ENCODE measurements at regions not wholly inside any gene's neighbourhood (a gene's known extent, or its start where the extent isn't known, plus 50 kb on each side); places are given as distances from the start of the nearest gene placed in this dataset.
"Not testable (repeated sequence)": the region's sequence is repeated elsewhere in the genome, so short reads cannot be mapped to it uniquely, and the experiment has no call there.

GRCh38 chr2:180715044-180715443, 265.4 kb upstream of the UBE2E3 start:
- intact Hi-C loops (cut with micrococcal nuclease): no loop called here
- no peak overlapping the region for H3K27ac Mint-ChIP-seq
- no peaks in the 10 kb centered on the region for H3K36me3 Mint-ChIP-seq (ENCODE audit: low read depth)
- peaks cover 11% of the 10 kb centered on the region for H3K9me3 Mint-ChIP-seq
- no peaks in the 10 kb centered on the region for H3K27me3 Mint-ChIP-seq
- no peak overlapping the region for H3K4me3 Mint-ChIP-seq
- H3K4me1 Mint-ChIP-seq (ENCODE audit: low read depth): no peaks in the 10 kb centered on the region

GRCh38 chr2:180709392-180710145, 270.8 kb upstream of the UBE2E3 start:
- no peak overlapping the region for H3K27ac Mint-ChIP-seq
- H3K9me3 Mint-ChIP-seq: peaks cover 11% of the 10 kb centered on the region
- H3K27me3 Mint-ChIP-seq: no peaks in the 10 kb centered on the region
- no peaks in the 10 kb centered on the region for H3K36me3 Mint-ChIP-seq (ENCODE audit: low read depth)
- no peaks in the 10 kb centered on the region for H3K4me1 Mint-ChIP-seq (ENCODE audit: low read depth)
- H3K4me3 Mint-ChIP-seq: no peak overlapping the region
- intact Hi-C loops (cut with micrococcal nuclease): no loop called here

DNA sequence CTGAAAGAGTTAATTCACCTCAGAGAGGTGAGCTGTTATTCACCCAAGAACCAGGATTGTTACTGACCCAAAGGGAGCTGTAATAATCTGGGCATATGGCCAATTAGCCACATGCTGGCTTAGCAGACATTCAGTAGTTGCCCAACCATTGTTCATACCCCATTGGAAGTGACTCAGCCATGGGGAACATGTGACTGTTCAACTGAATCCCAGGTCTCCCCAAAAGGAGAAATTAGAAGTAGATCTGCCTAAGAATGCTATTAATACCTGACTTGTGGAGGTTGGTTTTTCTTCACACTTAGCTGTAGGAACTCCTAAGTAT, 272.6 kb upstream of the UBE2E3 start:
- Mint-ChIP-seq H3K27ac (no peak overlapping the region), H3K27me3 (no peaks in the 10 kb centered on the region), H3K36me3 (ENCODE audit: low read depth) (no peaks in the 10 kb centered on the region), H3K4me3 (no peak overlapping the region), H3K4me1 (ENCODE audit: low read depth) (no peaks in the 10 kb centered on the region), H3K9me3 (no peaks in the 10 kb centered on the region)
- intact Hi-C loops (cut with micrococcal nuclease): no loop called here

DNA sequence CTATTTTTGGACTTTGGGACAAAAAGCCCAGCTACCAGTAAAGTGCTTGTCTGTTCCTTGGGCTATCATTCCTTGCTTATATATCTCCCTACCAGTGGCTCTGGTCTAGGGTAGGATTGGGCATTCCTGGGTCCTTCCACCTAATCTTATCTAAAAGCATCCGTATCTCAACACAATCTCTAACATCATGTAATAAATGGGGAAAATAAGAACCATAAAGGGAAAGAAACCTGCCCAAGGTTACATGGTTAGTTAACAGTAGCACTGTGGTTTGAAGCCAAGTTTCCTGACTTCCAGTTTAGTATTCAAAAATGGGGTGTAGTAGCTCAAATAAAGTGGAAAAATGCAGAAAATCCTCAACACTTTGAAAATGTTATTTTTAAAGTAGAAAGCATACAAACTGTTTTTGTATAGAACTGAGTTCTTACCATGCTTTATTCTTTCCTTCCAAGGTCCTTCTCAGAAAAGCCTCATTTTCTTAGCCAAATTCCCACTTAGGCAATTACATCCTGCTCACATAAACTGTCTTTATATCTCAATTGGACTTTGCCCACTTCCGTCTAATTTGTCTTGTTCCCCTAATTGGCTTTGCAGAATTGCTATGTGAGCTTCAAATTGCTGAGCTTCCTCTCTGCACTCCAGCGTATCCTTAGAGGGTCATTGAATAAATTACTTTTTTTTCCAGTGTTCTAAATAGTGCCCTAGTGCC, 273.1 kb upstream of the UBE2E3 start:
- H3K36me3 Mint-ChIP-seq (ENCODE audit: low read depth): no peaks in the 10 kb centered on the region
- no peaks in the 10 kb centered on the region for H3K9me3 Mint-ChIP-seq
- no peaks in the 10 kb centered on the region for H3K27me3 Mint-ChIP-seq
- no peak overlapping the region for H3K27ac Mint-ChIP-seq
- intact Hi-C loops (cut with micrococcal nuclease): no loop called here
- no peak overlapping the region for H3K4me3 Mint-ChIP-seq
- no peaks in the 10 kb centered on the region for H3K4me1 Mint-ChIP-seq (ENCODE audit: low read depth)

DNA sequence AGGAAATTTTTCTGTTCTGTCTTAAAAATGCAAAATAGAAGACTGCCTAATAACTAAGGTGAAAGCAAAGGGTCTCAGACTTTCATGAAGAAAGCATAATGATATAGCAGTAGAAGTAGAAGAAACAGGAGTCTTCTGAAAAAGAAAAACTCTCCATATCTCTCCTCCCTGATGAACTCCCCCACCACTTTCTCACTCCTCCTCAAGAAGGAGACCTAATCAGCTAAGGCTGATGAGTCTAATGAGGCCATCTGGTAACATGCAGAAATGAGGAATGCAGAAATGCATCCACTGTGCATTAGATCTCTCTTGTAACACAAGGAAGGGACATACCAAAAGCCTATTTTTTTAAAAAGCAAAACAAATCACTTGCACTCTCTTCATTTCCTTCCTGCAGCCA, 273.7 kb upstream of the UBE2E3 start:
- H3K36me3 Mint-ChIP-seq (ENCODE audit: low read depth): no peaks in the 10 kb centered on the region
- no peaks in the 10 kb centered on the region for H3K9me3 Mint-ChIP-seq

GRCh38 chr2:180705551-180705950, 274.9 kb upstream of the UBE2E3 start:
- Mint-ChIP-seq H3K27ac (no peak overlapping the region), H3K36me3 (ENCODE audit: low read depth) (no peaks in the 10 kb centered on the region), H3K9me3 (no peaks in the 10 kb centered on the region), H3K4me3 (no peak overlapping the region), H3K4me1 (ENCODE audit: low read depth) (no peaks in the 10 kb centered on the region), H3K27me3 (no peaks in the 10 kb centered on the region)
- intact Hi-C loops (cut with micrococcal nuclease): no loop called here

More for the DNA sequence above, 273.7 kb upstream of the UBE2E3 start:
- Mint-ChIP-seq H3K27ac (no peak overlapping the region), H3K4me3 (no peak overlapping the region), H3K4me1 (ENCODE audit: low read depth) (no peaks in the 10 kb centered on the region), H3K27me3 (no peaks in the 10 kb centered on the region)
- intact Hi-C loops (cut with micrococcal nuclease): no loop called here

DNA sequence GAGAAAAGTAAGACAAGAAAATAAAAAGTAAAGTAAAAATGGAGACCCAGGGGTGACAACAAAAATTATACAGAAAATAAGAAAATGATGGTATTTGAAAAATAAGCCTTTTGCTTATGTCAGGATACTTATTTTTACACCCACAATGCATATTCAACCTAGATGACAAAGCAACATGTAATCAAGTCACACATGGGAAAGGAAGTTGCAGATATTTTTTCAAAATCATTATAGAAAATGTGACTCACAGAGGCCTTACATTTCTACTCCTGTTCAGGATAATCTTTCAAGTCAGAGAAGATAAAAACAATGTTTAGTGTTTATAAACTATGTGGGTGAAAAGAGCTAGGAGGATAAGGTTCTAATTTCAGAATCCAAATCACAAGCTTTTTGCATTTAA, 275.3 kb upstream of the UBE2E3 start:
- Mint-ChIP-seq H3K36me3 (ENCODE audit: low read depth) (no peaks in the 10 kb centered on the region), H3K9me3 (no peaks in the 10 kb centered on the region), H3K27me3 (no peaks in the 10 kb centered on the region), H3K4me1 (ENCODE audit: low read depth) (no peaks in the 10 kb centered on the region), H3K4me3 (no peak overlapping the region), H3K27ac (no peak overlapping the region)
- intact Hi-C loops (cut with micrococcal nuclease): no loop called here

- no peak overlapping the region for H3K27ac Mint-ChIP-seq
- H3K4me3 Mint-ChIP-seq: no peak overlapping the region
- H3K27me3 Mint-ChIP-seq: no peaks in the 10 kb centered on the region
- H3K9me3 Mint-ChIP-seq: no peaks in the 10 kb centered on the region
- H3K4me1 Mint-ChIP-seq (ENCODE audit: low read depth): no peaks in the 10 kb centered on the region
- H3K36me3 Mint-ChIP-seq (ENCODE audit: low read depth): no peaks in the 10 kb centered on the region
- intact Hi-C loops (cut with micrococcal nuclease): no loop called here
Measured at GRCh38 chr2:180699657-180700361, 280.6 kb upstream of the UBE2E3 start.

DNA sequence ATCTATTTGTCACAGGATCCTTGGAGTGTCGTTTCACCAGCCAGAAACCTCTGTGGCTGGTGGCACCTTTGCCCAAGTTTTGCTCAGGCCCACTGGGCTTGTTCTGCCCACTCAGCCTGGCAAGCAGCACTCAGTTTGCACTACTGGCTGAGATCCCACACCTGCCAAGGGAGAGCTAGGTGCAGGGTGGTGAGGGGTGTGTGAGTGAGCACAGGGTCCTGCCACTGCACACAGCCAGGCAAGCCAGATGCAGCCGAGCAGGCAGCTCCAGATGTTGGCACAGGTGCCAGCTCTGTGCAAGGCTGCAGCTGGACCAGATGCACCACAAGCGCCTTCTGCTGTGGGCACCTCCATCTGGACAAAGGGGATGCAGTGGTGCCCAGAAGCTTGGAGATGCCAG, 281.7 kb upstream of the UBE2E3 start:
- intact Hi-C loops (cut with micrococcal nuclease): no loop called here
- Mint-ChIP-seq H3K9me3 (no peaks in the 10 kb centered on the region), H3K4me3 (no peak overlapping the region), H3K36me3 (ENCODE audit: low read depth) (no peaks in the 10 kb centered on the region), H3K27me3 (no peaks in the 10 kb centered on the region), H3K27ac (no peak overlapping the region), H3K4me1 (ENCODE audit: low read depth) (no peaks in the 10 kb centered on the region)

GRCh38 chr2:180695586-180696401, 284.6 kb upstream of the UBE2E3 start:
- intact Hi-C loops (cut with micrococcal nuclease): no loop called here

GRCh38 chr2:180694445-180695421, 285.7 kb upstream of the UBE2E3 start:
- peaks cover 8% of the 10 kb centered on the region for H3K9me3 Mint-ChIP-seq
- intact Hi-C loops (cut with micrococcal nuclease): no loop called here
- no peaks in the 10 kb centered on the region for H3K27me3 Mint-ChIP-seq
- no peaks in the 10 kb centered on the region for H3K4me1 Mint-ChIP-seq (ENCODE audit: low read depth)
- H3K36me3 Mint-ChIP-seq (ENCODE audit: low read depth): no peaks in the 10 kb centered on the region
- H3K27ac Mint-ChIP-seq: no peak overlapping the region
- H3K4me3 Mint-ChIP-seq: no peak overlapping the region

More at GRCh38 chr2:180695586-180696401, 284.6 kb upstream of the UBE2E3 start:
- H3K4me3 Mint-ChIP-seq: no peak overlapping the region
- no peaks in the 10 kb centered on the region for H3K27me3 Mint-ChIP-seq
- no peaks in the 10 kb centered on the region for H3K36me3 Mint-ChIP-seq (ENCODE audit: low read depth)
- peaks cover 8% of the 10 kb centered on the region for H3K9me3 Mint-ChIP-seq
- H3K27ac Mint-ChIP-seq: no peak overlapping the region
- no peaks in the 10 kb centered on the region for H3K4me1 Mint-ChIP-seq (ENCODE audit: low read depth)

GRCh38 chr2:180692322-180692721, 288.1 kb upstream of the UBE2E3 start:
- Mint-ChIP-seq H3K9me3 (peaks cover 8% of the 10 kb centered on the region), H3K4me1 (ENCODE audit: low read depth) (no peaks in the 10 kb centered on the region), H3K27me3 (no peaks in the 10 kb centered on the region), H3K27ac (no peak overlapping the region), H3K4me3 (no peak overlapping the region), H3K36me3 (ENCODE audit: low read depth) (no peaks in the 10 kb centered on the region)
- intact Hi-C loops (cut with micrococcal nuclease): no loop called here

- H3K36me3 Mint-ChIP-seq (ENCODE audit: low read depth); H3K4me3 Mint-ChIP-seq; intact Hi-C loops (cut with micrococcal nuclease); H3K4me1 Mint-ChIP-seq (ENCODE audit: low read depth); H3K9me3 Mint-ChIP-seq; H3K27me3 Mint-ChIP-seq; H3K27ac Mint-ChIP-seq: not testable (repeated sequence)
Measured at GRCh38 chr2:180691855-180692223, 288.6 kb upstream of the UBE2E3 start.

All from dendritic cell treated with granulocyte-macrophage colony-stimulating factor and Interleukin-4, amounts not matched to agents 40 ng/mL and 50 ng/mL, for 4 days (primary cell).